ENCODE measurements at regions not wholly inside any gene's neighbourhood (a gene's known extent, or its start where the extent isn't known, plus 50 kb on each side); places are given as distances from the start of the nearest gene placed in this dataset.

DNA sequence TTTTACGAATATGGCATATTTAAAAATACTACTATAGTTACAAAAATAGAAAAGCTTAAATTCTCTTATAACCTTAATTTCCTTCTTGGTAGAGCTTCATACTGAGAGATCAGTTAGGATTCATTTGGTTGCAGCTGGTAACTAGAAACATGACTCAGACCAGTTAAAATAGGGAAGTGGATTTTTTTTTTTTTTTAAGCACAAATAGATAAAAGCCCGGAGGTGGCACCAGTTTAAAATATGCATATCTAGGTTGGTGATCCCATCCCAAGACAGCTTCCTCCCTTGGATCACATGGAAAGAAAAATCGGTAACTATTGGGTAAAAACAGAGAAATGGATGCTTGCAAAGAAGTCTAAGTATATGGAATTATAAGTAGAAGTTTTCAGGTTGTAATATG, 1634.3 kb downstream of the MAT2B start:
- DNase-seq (ENCODE audit: low read depth, low spot score) (no peak), FAIRE-seq (no peak)
- Histone ChIP-seq H3K27me3 (ENCODE audit: control insufficient read depth in 2 of 2, insufficient read depth in 2 of 2, low read length in 2 of 2) (no peaks in the 10 kb centered on the region), H3K9ac (replicated peaks; ENCODE audit: extremely low read depth, insufficient read depth, low read length) (no peak overlapping the region), H3K4me3 (replicated peaks in 1 of 3; ENCODE audit: insufficient read depth in 1 of 3, low read depth in 1 of 3, low read length in 3 of 3) (no peak overlapping the region), H3K9me1 (replicated peaks; ENCODE audit: control insufficient read depth, extremely low read depth, insufficient read depth, low read length) (no peaks in the 10 kb centered on the region), H3K4me1 (ENCODE audit: control insufficient read depth, extremely low read depth, insufficient read depth, low read length) (no peaks in the 10 kb centered on the region), H4K20me1 (replicated peaks; ENCODE audit: control insufficient read depth, extremely low read depth, insufficient read depth, low read length) (no peaks in the 10 kb centered on the region), H3K27ac (ENCODE audit: insufficient read depth, low read depth, low read length) (no peak overlapping the region), H3K9me3 (replicated peaks; ENCODE audit: control insufficient read depth, insufficient read depth, low read length) (peaks cover 3% of the 10 kb centered on the region), H3K79me2 (ENCODE audit: control insufficient read depth, insufficient read depth, low read length) (no peaks in the 10 kb centered on the region), H2AFZ (ENCODE audit: low read depth, low read length) (no peak overlapping the region), H3K36me3 (ENCODE audit: control insufficient read depth in 2 of 2, extremely low read depth in 1 of 2, insufficient read depth in 2 of 2, low read length in 2 of 2) (no peaks in the 10 kb centered on the region), H3K4me2 (ENCODE audit: insufficient read depth, low read length) (no peak overlapping the region)
- TF ChIP-seq FOS (IDR thresholded peaks at IDR 0.05; ENCODE audit: borderline replicate concordance, insufficient read depth, low read length) (no peak), GATA2 (IDR thresholded peaks at IDR 0.05; ENCODE audit: insufficient read depth, insufficient read length, low read depth, low read length) (no peak), MYC (IDR thresholded peaks at IDR 0.05; ENCODE audit: low read depth, low read length) (no peak), JUN (IDR thresholded peaks at IDR 0.05; ENCODE audit: borderline replicate concordance, insufficient read depth, insufficient read length, low read depth) (no peak), EZH2 (IDR thresholded peaks at IDR 0.05; ENCODE audit: borderline replicate concordance, low read depth, low read length, severe bottlenecking) (no peak), POLR2AphosphoS5 (IDR thresholded peaks at IDR 0.05; ENCODE audit: insufficient read depth, low read depth, low read length) (no peak), POLR2A (IDR thresholded peaks at IDR 0.05; ENCODE audit: low read depth, low read length) (no peak)
- TF ChIP-seq, protein P1, sequence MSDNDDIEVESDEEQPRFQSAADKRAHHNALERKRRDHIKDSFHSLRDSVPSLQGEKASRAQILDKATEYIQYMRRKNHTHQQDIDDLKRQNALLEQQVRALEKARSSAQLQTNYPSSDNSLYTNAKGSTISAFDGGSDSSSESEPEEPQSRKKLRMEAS (IDR thresholded peaks at IDR 0.05; ENCODE audit: insufficient read depth, insufficient read length), result no peak
- TF ChIP-seq, protein P2, sequence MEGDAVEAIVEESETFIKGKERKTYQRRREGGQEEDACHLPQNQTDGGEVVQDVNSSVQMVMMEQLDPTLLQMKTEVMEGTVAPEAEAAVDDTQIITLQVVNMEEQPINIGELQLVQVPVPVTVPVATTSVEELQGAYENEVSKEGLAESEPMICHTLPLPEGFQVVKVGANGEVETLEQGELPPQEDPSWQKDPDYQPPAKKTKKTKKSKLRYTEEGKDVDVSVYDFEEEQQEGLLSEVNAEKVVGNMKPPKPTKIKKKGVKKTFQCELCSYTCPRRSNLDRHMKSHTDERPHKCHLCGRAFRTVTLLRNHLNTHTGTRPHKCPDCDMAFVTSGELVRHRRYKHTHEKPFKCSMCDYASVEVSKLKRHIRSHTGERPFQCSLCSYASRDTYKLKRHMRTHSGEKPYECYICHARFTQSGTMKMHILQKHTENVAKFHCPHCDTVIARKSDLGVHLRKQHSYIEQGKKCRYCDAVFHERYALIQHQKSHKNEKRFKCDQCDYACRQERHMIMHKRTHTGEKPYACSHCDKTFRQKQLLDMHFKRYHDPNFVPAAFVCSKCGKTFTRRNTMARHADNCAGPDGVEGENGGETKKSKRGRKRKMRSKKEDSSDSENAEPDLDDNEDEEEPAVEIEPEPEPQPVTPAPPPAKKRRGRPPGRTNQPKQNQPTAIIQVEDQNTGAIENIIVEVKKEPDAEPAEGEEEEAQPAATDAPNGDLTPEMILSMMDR (IDR thresholded peaks at IDR 0.05; ENCODE audit: extremely low read depth in 1 of 2, insufficient read depth in 1 of 2, low read depth in 1 of 2, low read length in 2 of 2), result no peak
- BruUV-seq (replicated peaks), result no TSS peak
- POLR2A ChIA-PET, result no interaction called here
- CTCF ChIA-PET, result no interaction called here
- intact Hi-C loops (cut with micrococcal nuclease), result no loop called here
- dilution Hi-C loops (cut with MboI; ENCODE audit: extremely low pct_ligation_motif_present, low sequenced_read_pairs), result no loop called here

All from endothelial cell of umbilical vein (primary cell).